Stomach (tissue), 8 donors: ENCODE measurements at regions not wholly inside any gene's neighbourhood (a gene's known extent, or its start where the extent isn't known, plus 50 kb on each side); places are given as distances from the start of the nearest gene placed in this dataset.

Experiments
- DNase-seq, 2 donors: peaks; one replicate each; pipeline versions ENCODE4 v3.0.0 to v3.0.0-alpha.2; 2013 to 2019
- H3K27ac ChIP-seq, 5 donors: fragments of 200-600 bp in 4 of 5; sonication (generic) in 4 of 5; one replicate each; pipeline ENCODE4 v1.5.1; 2013 to 2019; ENCODE audit warnings: mild to moderate bottlenecking in 1 of 5, moderate library complexity in 1 of 5
- H3K27me3 ChIP-seq, 3 donors: fragments of 200-600 bp; sonication (generic); one replicate each; pipeline ENCODE4 v1.5.1; 2017 to 2019; ENCODE audit warnings: mixed run types in 1 of 3
- H3K36me3 ChIP-seq, 4 donors: fragments of 200-600 bp; sonication (generic); 1 replicate in 3 of 4; 2 replicates in 1 of 4; pipeline ENCODE4 v1.5.1; 2016 to 2019
- H3K4me1 ChIP-seq, 4 donors: fragments of 200-600 bp; sonication (generic); one replicate each; pipeline ENCODE4 v1.5.1; 2016 to 2019
- H3K4me3 ChIP-seq, 4 donors: fragments of 200-600 bp; sonication (generic) in 3 of 4; one replicate each; pipeline ENCODE4 v1.5.1; 2016 to 2019; ENCODE audit warnings: mild to moderate bottlenecking in 1 of 4
- H3K9me3 ChIP-seq, 4 donors: fragments of 200-600 bp; sonication (generic); one replicate each; pipeline ENCODE4 v1.5.1; 2016 to 2019
- CTCF ChIP-seq, 7 experiments: fragments of 450-650 bp in 4 of 7; fragments of 200-600 bp in 3 of 7; sonication (generic) in 3 of 7; IDR thresholded peaks; one replicate each; pipeline ENCODE4 v1.5.1; 2016 to 2019; ENCODE audit warnings: antibody characterized with exemption in 7 of 7, control low read depth in 2 of 7, mild to moderate bottlenecking in 1 of 7
- EP300 ChIP-seq: sonication (generic); formaldehyde crosslinking; IDR thresholded peaks from one replicate; pipeline ENCODE4 v1.6.1; 2017; ENCODE audit warnings: antibody characterized with exemption
- POLR2A ChIP-seq, 4 donors: fragments of 450-650 bp; IDR thresholded peaks; one replicate each; pipeline ENCODE4 v1.6.1; 2016; ENCODE audit warnings: antibody characterized with exemption in 4 of 4, control low read depth in 2 of 4, mild to moderate bottlenecking in 1 of 4, moderate library complexity in 1 of 4
- POLR2AphosphoS5 ChIP-seq, 3 donors: sonication (generic); formaldehyde crosslinking; IDR thresholded peaks; one replicate each; pipeline ENCODE4 v1.6.1; 2016; ENCODE audit warnings: antibody characterized with exemption in 3 of 3
- WGBS, 5 donors: extraction: QIAGEN DNeasy Blood & Tissue Kit in 3 of 5; methylation state at CpG; one replicate each; pipeline versions ENCODE4 v1.1.5 to v1.1.7; 2013 to 2018; 5-methylcytosine and 5-hydroxymethylcytosine counted together
- intact Hi-C: fragments of 100-400 bp; cut with DNase I; formaldehyde crosslinking; loops from one replicate; pipeline ENCODE4 v1.15.1; 2023; ENCODE audit warnings: low total_unique reads
- donor health status: healthy with polysubstance abuse.
- donor health status: Bipolar disorder and iron deficiency.
- donor health status: healthy.

- H3K27ac ChIP-seq = peak overlapping the region in 2 of 5 donors; percentile 20 to 30
- intact Hi-C loops = no loop called here
- H3K27me3 ChIP-seq = peaks cover 0 to 9% (median 0%) of the 10 kb centered on the region in 3 donors
- H3K36me3 ChIP-seq = no peaks in the 10 kb centered on the region
- H3K4me3 ChIP-seq = no peak overlapping the region
- H3K9me3 ChIP-seq = no peaks in the 10 kb centered on the region
- TF ChIP-seq CTCF (IDR thresholded peaks at IDR 0.05) (no peak), POLR2AphosphoS5 (IDR thresholded peaks at IDR 0.05) (no peak), POLR2A (IDR thresholded peaks at IDR 0.05) (no peak), EP300 (no peak)
- peak in 1 of 2 donors; percentile 60 for DNase-seq
- WGBS, 5 donors = 31 to 47% (median 38%) methylated on average over 4 of the region's 4 CpGs
- H3K4me1 ChIP-seq = peaks cover 0 to 17% (median 3%) of the 10 kb centered on the region in 4 donors
Measured at GRCh38 chr7:27424749-27425148, 182.1 kb downstream of the EVX1 start.

GRCh38 chr7:27427416-27427815 is 184.8 kb downstream of the EVX1 start:
- Histone ChIP-seq H3K4me3 (no peak overlapping the region), H3K27me3 (peaks cover 0 to 9% (median 0%) of the 10 kb centered on the region in 3 donors), H3K9me3 (no peaks in the 10 kb centered on the region), H3K4me1 (peaks cover 0 to 9% (median 0%) of the 10 kb centered on the region in 4 donors), H3K36me3 (no peaks in the 10 kb centered on the region), H3K27ac (no peak overlapping the region)
- 94 to 97% (median 95%) methylated on average over 4 of the region's 4 CpGs for WGBS, 5 donors
- intact Hi-C loops = no loop called here
- no peak for DNase-seq
- TF ChIP-seq CTCF (IDR thresholded peaks at IDR 0.05) (no peak), POLR2AphosphoS5 (IDR thresholded peaks at IDR 0.05) (no peak), EP300 (no peak), POLR2A (IDR thresholded peaks at IDR 0.05) (no peak)

- Histone ChIP-seq H3K4me1 (no peaks in the 10 kb centered on the region), H3K4me3 (no peak overlapping the region), H3K36me3 (no peaks in the 10 kb centered on the region), H3K27ac (no peak overlapping the region), H3K9me3 (no peaks in the 10 kb centered on the region), H3K27me3 (peaks cover 0 to 8% (median 0%) of the 10 kb centered on the region in 3 donors)
- 71 to 84% (median 79%) methylated on average over 2 of the region's 2 CpGs for WGBS, 5 donors
- TF ChIP-seq POLR2A (IDR thresholded peaks at IDR 0.05) (no peak), CTCF (IDR thresholded peaks at IDR 0.05) (no peak), POLR2AphosphoS5 (IDR thresholded peaks at IDR 0.05) (no peak), EP300 (no peak)
- DNase-seq = no peak
- intact Hi-C loops = no loop called here
Measured at GRCh38 chr7:27430105-27430504, 187.5 kb downstream of the EVX1 start.

GRCh38 chr7:27431465-27431864 is 188.9 kb downstream of the EVX1 start:
- no peak for TF ChIP-seq EP300
- TF ChIP-seq CTCF (IDR thresholded peaks at IDR 0.05) = no peak
- no peak for TF ChIP-seq POLR2AphosphoS5 (IDR thresholded peaks at IDR 0.05)
- TF ChIP-seq POLR2A (IDR thresholded peaks at IDR 0.05) = no peak
- no peak overlapping the region for H3K27ac ChIP-seq
- no peaks in the 10 kb centered on the region for H3K9me3 ChIP-seq
- H3K36me3 ChIP-seq = no peaks in the 10 kb centered on the region
- intact Hi-C loops = no loop called here
- H3K27me3 ChIP-seq = peaks cover 0 to 4% (median 0%) of the 10 kb centered on the region in 3 donors
- WGBS, 5 donors = 88 to 96% (median 90%) methylated on average over 3 of the region's 3 CpGs
- no peaks in the 10 kb centered on the region for H3K4me1 ChIP-seq
- no peak for DNase-seq
- no peak overlapping the region for H3K4me3 ChIP-seq
